ENCODE measurements at regions not wholly inside any gene's neighbourhood (a gene's known extent, or its start where the extent isn't known, plus 50 kb on each side); places are given as distances from the start of the nearest gene placed in this dataset.

GRCh38 chr5:138649316-138649720, 74.1 kb upstream of the HSPA9 start:
- H2AK5ac ChIP-seq (ENCODE audit: low read length), result no peak overlapping the region

DNA sequence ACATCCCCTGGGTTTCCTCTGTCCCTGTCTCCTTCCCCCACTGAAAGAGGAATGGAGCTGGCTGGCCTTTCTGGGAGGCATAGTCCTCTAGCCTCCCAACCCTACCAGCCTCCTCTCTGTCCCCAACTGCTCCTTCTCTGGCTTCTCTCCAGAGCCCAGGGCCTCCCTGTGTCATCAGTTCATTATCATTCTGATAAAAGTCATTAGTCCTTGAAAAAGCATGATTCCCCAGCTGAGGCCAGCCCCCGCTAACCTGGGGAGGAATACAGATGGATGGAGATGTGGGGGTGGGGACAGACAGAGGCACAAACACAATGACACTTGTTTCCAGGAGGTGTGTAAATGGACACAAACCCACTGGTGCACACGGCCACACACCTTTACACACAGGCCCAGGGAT, 73.6 kb upstream of the HSPA9 start:
- no peak overlapping the region for H2BK120ac ChIP-seq (ENCODE audit: low read depth, low read length)
- no peak overlapping the region for H3K27ac ChIP-seq (ENCODE audit: low read depth, low read length)
- no peak overlapping the region for H2BK5ac ChIP-seq (ENCODE audit: low read length)
- H3K4me2 ChIP-seq (ENCODE audit: low read length), result no peak overlapping the region
- H4K5ac ChIP-seq (ENCODE audit: low read length), result no peak overlapping the region
- no CpG with 5 or more reads among the region's 2 CpGs for whole genome bisulfite sequencing (ENCODE audit: extremely low coverage, insufficient coverage, low lambda C conversion rate)
- DNase-seq, result no peak
- H3K4me1 ChIP-seq (ENCODE audit: control insufficient read depth, low read depth, low read length), result peaks cover 9% of the 10 kb centered on the region
- no peak overlapping the region for H3K18ac ChIP-seq (ENCODE audit: low read length)
- no peak overlapping the region for H2AK5ac ChIP-seq (ENCODE audit: low read length)
- no peak overlapping the region for H2BK15ac ChIP-seq (replicated peaks; ENCODE audit: low read depth)
- no peak overlapping the region for H3K23ac ChIP-seq (ENCODE audit: low read length)
- H3K79me2 ChIP-seq (ENCODE audit: control insufficient read depth, insufficient read depth, low read length), result no peaks in the 10 kb centered on the region
- H3K9ac ChIP-seq (ENCODE audit: low read length), result no peak overlapping the region
- no peaks in the 10 kb centered on the region for H3K27me3 ChIP-seq (ENCODE audit: insufficient read depth, low read length, poor library complexity)
- no peaks in the 10 kb centered on the region for H3K36me3 ChIP-seq (ENCODE audit: control insufficient read depth, insufficient read depth, low read length)
- no peak overlapping the region for H3K56ac ChIP-seq (ENCODE audit: low read length)
- H3K4ac ChIP-seq (ENCODE audit: low read depth, low read length), result no peak overlapping the region
- H3K79me1 ChIP-seq (ENCODE audit: low read length), result no peaks in the 10 kb centered on the region
- no peak overlapping the region for H4K8ac ChIP-seq (ENCODE audit: low read depth, low read length)
- no peak overlapping the region for H3K4me3 ChIP-seq (ENCODE audit: low read length)

More at GRCh38 chr5:138649316-138649720, 74.1 kb upstream of the HSPA9 start:
- no peak for DNase-seq
- no peaks in the 10 kb centered on the region for H3K79me2 ChIP-seq (ENCODE audit: control insufficient read depth, insufficient read depth, low read length)
- no peaks in the 10 kb centered on the region for H3K79me1 ChIP-seq (ENCODE audit: low read length)
- no peak overlapping the region for H3K4me2 ChIP-seq (ENCODE audit: low read length)
- H3K56ac ChIP-seq (ENCODE audit: low read length), result peak overlapping the region; percentile 17
- no peaks in the 10 kb centered on the region for H3K36me3 ChIP-seq (ENCODE audit: control insufficient read depth, insufficient read depth, low read length)
- H2BK5ac ChIP-seq (ENCODE audit: low read length), result no peak overlapping the region
- no peak overlapping the region for H3K4me3 ChIP-seq (ENCODE audit: low read length)
- H4K8ac ChIP-seq (ENCODE audit: low read depth, low read length), result no peak overlapping the region
- H3K27ac ChIP-seq (ENCODE audit: low read depth, low read length), result no peak overlapping the region
- H3K27me3 ChIP-seq (ENCODE audit: insufficient read depth, low read length, poor library complexity), result no peaks in the 10 kb centered on the region
- no peak overlapping the region for H3K23ac ChIP-seq (ENCODE audit: low read length)
- H3K4ac ChIP-seq (ENCODE audit: low read depth, low read length), result no peak overlapping the region
- no peak overlapping the region for H3K9ac ChIP-seq (ENCODE audit: low read length)
- H3K4me1 ChIP-seq (ENCODE audit: control insufficient read depth, low read depth, low read length), result peaks cover 9% of the 10 kb centered on the region
- H4K5ac ChIP-seq (ENCODE audit: low read length), result no peak overlapping the region
- H2BK15ac ChIP-seq (replicated peaks; ENCODE audit: low read depth), result no peak overlapping the region
- H2BK120ac ChIP-seq (ENCODE audit: low read depth, low read length), result no peak overlapping the region
- WGBS (ENCODE audit: extremely low coverage, insufficient coverage, low lambda C conversion rate), result no CpG with 5 or more reads among the region's 9 CpGs
- H3K18ac ChIP-seq (ENCODE audit: low read length), result no peak overlapping the region

DNA sequence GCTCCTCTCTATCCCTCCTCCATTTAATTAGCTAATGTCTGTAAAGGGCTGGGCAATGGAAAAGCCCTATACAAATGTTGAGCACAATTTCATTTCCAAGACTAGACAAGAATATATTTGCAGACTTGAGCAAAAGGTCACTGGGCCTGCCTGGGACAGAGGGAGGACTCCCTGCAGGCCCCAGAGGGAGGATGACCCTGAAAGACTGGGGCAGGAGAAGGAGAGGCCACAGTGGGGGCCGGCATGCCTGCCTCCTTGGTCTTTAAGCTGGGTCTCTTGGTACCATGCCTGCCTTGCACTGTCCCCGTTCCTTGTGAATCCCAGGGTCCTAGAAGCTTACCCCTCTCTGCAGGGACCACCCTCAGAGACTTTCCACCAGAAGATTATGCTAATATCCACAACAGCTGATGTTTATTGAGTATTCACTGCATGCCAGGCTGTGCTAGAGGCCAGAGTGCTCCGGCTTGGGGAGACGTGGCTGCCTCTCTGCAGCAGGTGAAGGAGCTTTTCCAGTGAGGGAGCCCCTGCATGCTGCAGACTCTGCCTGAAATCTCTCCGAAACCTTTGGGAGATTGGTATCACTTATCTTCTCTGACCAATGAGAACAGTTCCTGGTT, 72.7 kb upstream of the HSPA9 start:
- Histone ChIP-seq H3K4me2 (ENCODE audit: low read length) (no peak overlapping the region), H3K79me1 (ENCODE audit: low read length) (no peaks in the 10 kb centered on the region), H3K27me3 (ENCODE audit: insufficient read depth, low read length, poor library complexity) (no peaks in the 10 kb centered on the region), H3K27ac (ENCODE audit: low read depth, low read length) (no peak overlapping the region), H4K8ac (ENCODE audit: low read depth, low read length) (no peak overlapping the region), H2AK5ac (ENCODE audit: low read length) (no peak overlapping the region), H2BK5ac (ENCODE audit: low read length) (no peak overlapping the region), H3K79me2 (ENCODE audit: control insufficient read depth, insufficient read depth, low read length) (no peaks in the 10 kb centered on the region), H3K36me3 (ENCODE audit: control insufficient read depth, insufficient read depth, low read length) (no peaks in the 10 kb centered on the region), H4K5ac (ENCODE audit: low read length) (no peak overlapping the region), H2BK15ac (replicated peaks; ENCODE audit: low read depth) (no peak overlapping the region), H3K18ac (ENCODE audit: low read length) (no peak overlapping the region), H3K23ac (ENCODE audit: low read length) (no peak overlapping the region), H3K4me3 (ENCODE audit: low read length) (no peak overlapping the region), H2BK120ac (ENCODE audit: low read depth, low read length) (no peak overlapping the region), H3K9ac (ENCODE audit: low read length) (no peak overlapping the region), H3K4me1 (ENCODE audit: control insufficient read depth, low read depth, low read length) (peaks cover 9% of the 10 kb centered on the region), H3K56ac (ENCODE audit: low read length) (no peak overlapping the region), H3K4ac (ENCODE audit: low read depth, low read length) (no peak overlapping the region)
- DNase-seq, result no peak
- WGBS (ENCODE audit: extremely low coverage, insufficient coverage, low lambda C conversion rate), result no CpG with 5 or more reads among the region's 5 CpGs

- Histone ChIP-seq H3K4me2 (ENCODE audit: low read length) (no peak overlapping the region), H2AK5ac (ENCODE audit: low read length) (no peak overlapping the region), H3K23ac (ENCODE audit: low read length) (no peak overlapping the region), H2BK15ac (replicated peaks; ENCODE audit: low read depth) (no peak overlapping the region), H4K8ac (ENCODE audit: low read depth, low read length) (no peak overlapping the region), H3K56ac (ENCODE audit: low read length) (no peak overlapping the region), H3K18ac (ENCODE audit: low read length) (no peak overlapping the region), H3K79me1 (ENCODE audit: low read length) (no peaks in the 10 kb centered on the region), H4K5ac (ENCODE audit: low read length) (no peak overlapping the region), H3K36me3 (ENCODE audit: control insufficient read depth, insufficient read depth, low read length) (no peaks in the 10 kb centered on the region), H2BK120ac (ENCODE audit: low read depth, low read length) (no peak overlapping the region), H2BK5ac (ENCODE audit: low read length) (no peak overlapping the region), H3K4ac (ENCODE audit: low read depth, low read length) (no peak overlapping the region), H3K79me2 (ENCODE audit: control insufficient read depth, insufficient read depth, low read length) (no peaks in the 10 kb centered on the region), H3K27me3 (ENCODE audit: insufficient read depth, low read length, poor library complexity) (no peaks in the 10 kb centered on the region), H3K4me1 (ENCODE audit: control insufficient read depth, low read depth, low read length) (peaks cover 9% of the 10 kb centered on the region), H3K9ac (ENCODE audit: low read length) (no peak overlapping the region), H3K27ac (ENCODE audit: low read depth, low read length) (no peak overlapping the region), H3K4me3 (ENCODE audit: low read length) (no peak overlapping the region)
- no CpG with 5 or more reads among the region's 5 CpGs for WGBS (ENCODE audit: extremely low coverage, insufficient coverage, low lambda C conversion rate)
- no peak for DNase-seq
Measured at GRCh38 chr5:138647261-138647788, 72.1 kb upstream of the HSPA9 start.

DNA sequence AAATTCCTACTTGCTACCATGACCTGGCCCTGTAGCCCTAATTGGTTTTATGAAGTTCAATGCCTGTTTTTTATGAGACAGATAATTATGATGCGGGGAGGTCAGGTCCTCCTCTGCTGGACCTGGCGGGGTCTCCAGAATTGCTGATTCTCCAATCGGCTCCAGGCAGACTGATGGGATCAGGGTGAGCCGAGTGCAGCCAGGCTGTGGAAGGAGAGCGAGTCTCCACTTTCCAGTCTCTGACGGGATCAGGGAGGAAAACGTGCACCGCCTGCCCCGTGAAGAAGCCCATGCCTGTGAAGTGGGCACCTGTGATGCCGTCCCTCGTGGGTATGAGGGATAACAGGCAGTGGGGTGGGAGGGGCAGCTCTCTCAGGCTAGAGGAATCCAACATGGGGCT, 71.5 kb upstream of the HSPA9 start:
- H3K4me3 ChIP-seq (ENCODE audit: low read length), result no peak overlapping the region
- H3K27me3 ChIP-seq (ENCODE audit: insufficient read depth, low read length, poor library complexity), result no peaks in the 10 kb centered on the region
- no peak overlapping the region for H3K4me2 ChIP-seq (ENCODE audit: low read length)
- H3K23ac ChIP-seq (ENCODE audit: low read length), result no peak overlapping the region
- H3K56ac ChIP-seq (ENCODE audit: low read length), result no peak overlapping the region
- H3K79me2 ChIP-seq (ENCODE audit: control insufficient read depth, insufficient read depth, low read length), result no peaks in the 10 kb centered on the region
- H2BK5ac ChIP-seq (ENCODE audit: low read length), result no peak overlapping the region
- no peak for DNase-seq
- H3K4me1 ChIP-seq (ENCODE audit: control insufficient read depth, low read depth, low read length), result peaks cover 9% of the 10 kb centered on the region
- no peak overlapping the region for H2AK5ac ChIP-seq (ENCODE audit: low read length)
- no peak overlapping the region for H2BK120ac ChIP-seq (ENCODE audit: low read depth, low read length)
- H3K27ac ChIP-seq (ENCODE audit: low read depth, low read length), result no peak overlapping the region
- no peak overlapping the region for H4K5ac ChIP-seq (ENCODE audit: low read length)
- no peaks in the 10 kb centered on the region for H3K79me1 ChIP-seq (ENCODE audit: low read length)
- no peak overlapping the region for H3K9ac ChIP-seq (ENCODE audit: low read length)
- H3K18ac ChIP-seq (ENCODE audit: low read length), result no peak overlapping the region
- H3K4ac ChIP-seq (ENCODE audit: low read depth, low read length), result no peak overlapping the region
- no peaks in the 10 kb centered on the region for H3K36me3 ChIP-seq (ENCODE audit: control insufficient read depth, insufficient read depth, low read length)
- H4K8ac ChIP-seq (ENCODE audit: low read depth, low read length), result no peak overlapping the region
- H2BK15ac ChIP-seq (replicated peaks; ENCODE audit: low read depth), result no peak overlapping the region
- no CpG with 5 or more reads among the region's 11 CpGs for WGBS (ENCODE audit: extremely low coverage, insufficient coverage, low lambda C conversion rate)
